ENCODE measurements at regions not wholly inside any gene's neighbourhood (a gene's known extent, or its start where the extent isn't known, plus 50 kb on each side); places are given as distances from the start of the nearest gene placed in this dataset.

DNA sequence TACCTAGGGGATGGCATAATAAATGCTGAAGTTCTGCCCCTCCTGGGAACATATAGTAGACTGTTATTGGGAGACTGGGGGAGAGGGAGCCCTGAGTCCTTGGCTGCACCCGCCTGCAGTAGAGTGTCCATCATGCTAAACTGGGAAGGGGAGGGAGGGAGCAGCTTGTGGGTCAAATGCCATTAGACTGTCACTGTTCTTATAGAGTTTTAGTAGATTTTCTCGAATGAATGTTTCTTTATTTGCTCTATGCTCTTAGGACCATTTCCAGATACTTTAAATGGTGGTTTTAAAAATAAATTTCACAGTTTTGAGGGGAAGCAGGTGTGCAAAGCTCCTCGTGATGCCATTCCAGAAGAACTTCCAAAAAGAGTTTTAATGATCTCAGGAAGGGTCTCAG lies 111.6 kb upstream of the USP9X start:
- Mint-ChIP-seq H3K9me3 (ENCODE audit: low read depth) (peaks cover 28% of the 10 kb centered on the region), H3K4me3 (ENCODE audit: unreplicated experiment) (no peak overlapping the region), H3K36me3 (ENCODE audit: low read depth) (peaks cover 2% of the 10 kb centered on the region), H3K4me1 (ENCODE audit: low read depth) (peaks cover 15% of the 10 kb centered on the region), H3K27ac (ENCODE audit: unreplicated experiment) (no peak overlapping the region), H3K27me3 (ENCODE audit: low read depth) (no peaks in the 10 kb centered on the region)
- no peak for DNase-seq (ENCODE audit: low spot score)
- TF ChIP-seq, protein P1, sequence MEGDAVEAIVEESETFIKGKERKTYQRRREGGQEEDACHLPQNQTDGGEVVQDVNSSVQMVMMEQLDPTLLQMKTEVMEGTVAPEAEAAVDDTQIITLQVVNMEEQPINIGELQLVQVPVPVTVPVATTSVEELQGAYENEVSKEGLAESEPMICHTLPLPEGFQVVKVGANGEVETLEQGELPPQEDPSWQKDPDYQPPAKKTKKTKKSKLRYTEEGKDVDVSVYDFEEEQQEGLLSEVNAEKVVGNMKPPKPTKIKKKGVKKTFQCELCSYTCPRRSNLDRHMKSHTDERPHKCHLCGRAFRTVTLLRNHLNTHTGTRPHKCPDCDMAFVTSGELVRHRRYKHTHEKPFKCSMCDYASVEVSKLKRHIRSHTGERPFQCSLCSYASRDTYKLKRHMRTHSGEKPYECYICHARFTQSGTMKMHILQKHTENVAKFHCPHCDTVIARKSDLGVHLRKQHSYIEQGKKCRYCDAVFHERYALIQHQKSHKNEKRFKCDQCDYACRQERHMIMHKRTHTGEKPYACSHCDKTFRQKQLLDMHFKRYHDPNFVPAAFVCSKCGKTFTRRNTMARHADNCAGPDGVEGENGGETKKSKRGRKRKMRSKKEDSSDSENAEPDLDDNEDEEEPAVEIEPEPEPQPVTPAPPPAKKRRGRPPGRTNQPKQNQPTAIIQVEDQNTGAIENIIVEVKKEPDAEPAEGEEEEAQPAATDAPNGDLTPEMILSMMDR (IDR thresholded peaks at IDR 0.05), result no peak

DNA sequence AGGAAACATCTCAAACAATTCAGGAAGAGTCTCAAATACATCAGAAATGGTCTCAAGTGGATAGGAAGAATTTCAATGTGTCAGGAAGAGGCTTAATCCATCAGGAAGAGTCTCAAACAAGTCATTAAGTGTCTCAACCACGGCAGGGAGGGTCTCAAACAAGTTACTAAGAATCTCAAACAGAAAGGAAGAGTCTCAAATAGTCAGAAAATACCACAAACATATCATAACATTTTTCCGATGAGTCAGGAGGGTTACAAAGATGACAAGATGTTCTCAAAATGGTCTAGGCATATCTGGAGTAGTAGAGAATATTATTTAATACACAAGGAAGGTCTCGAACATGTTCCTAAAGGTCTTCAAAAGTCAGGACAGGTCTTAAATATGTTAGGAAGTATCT lies 109.3 kb upstream of the USP9X start:
- no peak overlapping the region for H3K27ac Mint-ChIP-seq (ENCODE audit: unreplicated experiment)
- H3K4me1 Mint-ChIP-seq (ENCODE audit: low read depth), result peaks cover 15% of the 10 kb centered on the region
- TF ChIP-seq, protein P1 (IDR thresholded peaks at IDR 0.05), result no peak
- peaks cover 2% of the 10 kb centered on the region for H3K36me3 Mint-ChIP-seq (ENCODE audit: low read depth)
- no peak for DNase-seq (ENCODE audit: low spot score)
- H3K27me3 Mint-ChIP-seq (ENCODE audit: low read depth), result no peaks in the 10 kb centered on the region
- H3K9me3 Mint-ChIP-seq (ENCODE audit: low read depth), result peaks cover 30% of the 10 kb centered on the region
- H3K4me3 Mint-ChIP-seq (ENCODE audit: unreplicated experiment), result no peak overlapping the region

DNA sequence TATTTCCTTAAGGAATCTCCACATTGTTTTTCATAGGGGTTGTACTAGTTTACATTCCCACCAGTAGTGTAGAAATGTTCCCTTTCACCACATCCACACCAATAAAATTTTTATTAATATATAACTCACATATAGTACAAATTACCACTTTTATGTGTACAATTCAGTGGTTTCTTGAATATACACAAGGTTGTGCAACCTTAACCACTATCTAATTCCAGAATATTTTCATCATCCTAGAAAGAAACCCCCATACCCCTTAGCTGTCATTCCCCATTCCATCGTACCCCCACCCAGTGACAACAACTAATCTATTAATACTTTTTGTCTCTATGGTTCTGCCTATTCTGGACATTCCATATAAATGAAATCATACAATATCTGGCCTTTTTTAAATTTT lies 108.3 kb upstream of the USP9X start:
- peaks cover 23% of the 10 kb centered on the region for H3K9me3 Mint-ChIP-seq (ENCODE audit: low read depth)

DNA sequence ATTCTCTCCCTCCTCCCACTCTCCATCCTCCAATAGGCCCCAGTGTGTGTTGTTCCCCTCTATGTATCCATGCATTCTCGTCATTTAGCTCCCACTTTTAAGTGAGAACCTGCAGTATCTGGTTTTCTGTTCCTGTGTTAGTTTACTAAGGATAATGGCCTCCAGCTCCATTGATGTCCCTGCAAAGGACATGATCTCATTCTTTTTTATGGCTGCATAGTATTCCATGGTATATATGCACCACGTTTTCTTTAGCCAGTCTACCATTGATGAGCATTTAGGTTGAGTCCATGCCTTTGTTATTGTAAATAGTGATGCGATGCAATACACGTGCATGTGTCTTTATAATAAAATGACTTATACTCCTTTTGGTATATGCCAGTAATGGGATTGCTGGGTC lies 100.3 kb upstream of the USP9X start:
- Mint-ChIP-seq H3K36me3 (ENCODE audit: low read depth) (no peaks in the 10 kb centered on the region), H3K4me3 (ENCODE audit: unreplicated experiment) (no peak overlapping the region), H3K9me3 (ENCODE audit: low read depth) (peaks cover 19% of the 10 kb centered on the region), H3K4me1 (ENCODE audit: low read depth) (no peaks in the 10 kb centered on the region), H3K27me3 (ENCODE audit: low read depth) (no peaks in the 10 kb centered on the region), H3K27ac (ENCODE audit: unreplicated experiment) (no peak overlapping the region)
- DNase-seq (ENCODE audit: low spot score), result no peak
- TF ChIP-seq, protein P1 (IDR thresholded peaks at IDR 0.05), result no peak

More for the DNA sequence above, 108.3 kb upstream of the USP9X start:
- DNase-seq (ENCODE audit: low spot score), result no peak
- no peaks in the 10 kb centered on the region for H3K27me3 Mint-ChIP-seq (ENCODE audit: low read depth)
- TF ChIP-seq, protein P1 (IDR thresholded peaks at IDR 0.05), result no peak
- no peak overlapping the region for H3K4me3 Mint-ChIP-seq (ENCODE audit: unreplicated experiment)
- H3K36me3 Mint-ChIP-seq (ENCODE audit: low read depth), result no peaks in the 10 kb centered on the region
- peaks cover 15% of the 10 kb centered on the region for H3K4me1 Mint-ChIP-seq (ENCODE audit: low read depth)
- H3K27ac Mint-ChIP-seq (ENCODE audit: unreplicated experiment), result no peak overlapping the region

DNA sequence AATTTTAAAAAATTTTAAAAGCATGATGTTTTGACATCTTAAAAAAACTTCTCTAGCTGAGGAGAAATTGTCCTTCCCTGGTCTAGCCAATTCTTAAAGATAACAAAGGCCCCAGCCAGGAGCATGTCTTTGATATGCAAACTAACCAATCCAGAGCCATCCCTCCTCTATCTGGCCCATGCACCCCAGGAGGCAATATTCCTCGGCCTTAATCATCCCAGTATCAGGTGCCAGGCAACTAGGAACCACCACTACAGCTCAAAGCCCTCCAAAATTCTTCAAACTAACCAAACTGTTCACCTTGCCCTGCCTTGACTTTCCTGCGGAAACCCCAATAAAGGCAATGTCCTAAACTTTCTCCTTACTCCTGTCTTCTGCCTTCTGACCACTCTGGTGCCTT lies 97.8 kb upstream of the USP9X start:
- Mint-ChIP-seq H3K36me3 (ENCODE audit: low read depth) (no peaks in the 10 kb centered on the region), H3K4me1 (ENCODE audit: low read depth) (no peaks in the 10 kb centered on the region), H3K27ac (ENCODE audit: unreplicated experiment) (no peak overlapping the region), H3K4me3 (ENCODE audit: unreplicated experiment) (no peak overlapping the region), H3K9me3 (ENCODE audit: low read depth) (peaks cover 18% of the 10 kb centered on the region), H3K27me3 (ENCODE audit: low read depth) (no peaks in the 10 kb centered on the region)
- TF ChIP-seq, protein P1 (IDR thresholded peaks at IDR 0.05), result no peak
- DNase-seq (ENCODE audit: low spot score), result no peak

All from chondrocyte (in vitro differentiated cells).